Nephron progenitor cell (in vitro differentiated cells): ENCODE measurements at regions not wholly inside any gene's neighbourhood (a gene's known extent, or its start where the extent isn't known, plus 50 kb on each side); places are given as distances from the start of the nearest gene placed in this dataset.
"Not testable (repeated sequence)": the region's sequence is repeated elsewhere in the genome, so short reads cannot be mapped to it uniquely, and the experiment has no call there.

ENCODE experiments used
- DNase-seq: peaks from one replicate; pipeline ENCODE4 v3.0.0; 2021
- H3K27ac Mint-ChIP-seq: 2 replicates; pipeline ENCODE4 v1.8.0; 2021; ENCODE audit warnings: mild to moderate bottlenecking, moderate library complexity, mixed read lengths
- H3K27me3 Mint-ChIP-seq: 2 replicates; pipeline ENCODE4 v1.8.0; 2021; ENCODE audit warnings: mild to moderate bottlenecking, low read depth, mixed read lengths; ENCODE audit not compliant: poor library complexity
- H3K36me3 Mint-ChIP-seq: 2 replicates; pipeline ENCODE4 v1.8.0; 2021; ENCODE audit warnings: low read depth, mixed read lengths
- H3K4me1 Mint-ChIP-seq: 2 replicates; pipeline ENCODE4 v1.8.0; 2021; ENCODE audit warnings: mixed read lengths
- H3K4me3 Mint-ChIP-seq: 2 replicates; pipeline ENCODE4 v1.8.0; 2021; ENCODE audit warnings: mild to moderate bottlenecking, moderate library complexity, mixed read lengths
- H3K9me3 Mint-ChIP-seq: 2 replicates; pipeline ENCODE4 v1.8.0; 2021; ENCODE audit warnings: mild to moderate bottlenecking, moderate library complexity, mixed read lengths
- CTCF ChIP-seq: fragments of 200-600 bp; sonication (generic); IDR thresholded peaks from 2 replicates; pipeline ENCODE4 v1.5.0; 2021; ENCODE audit warnings: antibody characterized with exemption

- no peak overlapping the region for H3K27ac Mint-ChIP-seq
- no peaks in the 10 kb centered on the region for H3K36me3 Mint-ChIP-seq
- peaks cover 3% of the 10 kb centered on the region for H3K27me3 Mint-ChIP-seq
- TF ChIP-seq CTCF: no peak
- no peak for DNase-seq
- H3K4me3 Mint-ChIP-seq: no peak overlapping the region
- H3K9me3 Mint-ChIP-seq: no peaks in the 10 kb centered on the region
- no peaks in the 10 kb centered on the region for H3K4me1 Mint-ChIP-seq
Measured at GRCh38 chr11:104776501-104777170, 121.6 kb downstream of the CASP12 start.

GRCh38 chr11:104774578-104774977 is 123.7 kb downstream of the CASP12 start:
- no peak for TF ChIP-seq CTCF
- no peaks in the 10 kb centered on the region for H3K9me3 Mint-ChIP-seq
- H3K4me3 Mint-ChIP-seq: no peak overlapping the region
- no peak for DNase-seq
- no peaks in the 10 kb centered on the region for H3K4me1 Mint-ChIP-seq
- H3K36me3 Mint-ChIP-seq: no peaks in the 10 kb centered on the region
- H3K27me3 Mint-ChIP-seq: peaks cover 5% of the 10 kb centered on the region
- H3K27ac Mint-ChIP-seq: no peak overlapping the region

GRCh38 chr11:104772806-104773241 is 125.4 kb downstream of the CASP12 start:
- no peak for DNase-seq
- no peaks in the 10 kb centered on the region for H3K36me3 Mint-ChIP-seq
- H3K9me3 Mint-ChIP-seq: no peaks in the 10 kb centered on the region
- no peak overlapping the region for H3K4me3 Mint-ChIP-seq
- H3K27ac Mint-ChIP-seq: no peak overlapping the region
- peaks cover 3% of the 10 kb centered on the region for H3K27me3 Mint-ChIP-seq
- no peaks in the 10 kb centered on the region for H3K4me1 Mint-ChIP-seq
- TF ChIP-seq CTCF: no peak

DNA sequence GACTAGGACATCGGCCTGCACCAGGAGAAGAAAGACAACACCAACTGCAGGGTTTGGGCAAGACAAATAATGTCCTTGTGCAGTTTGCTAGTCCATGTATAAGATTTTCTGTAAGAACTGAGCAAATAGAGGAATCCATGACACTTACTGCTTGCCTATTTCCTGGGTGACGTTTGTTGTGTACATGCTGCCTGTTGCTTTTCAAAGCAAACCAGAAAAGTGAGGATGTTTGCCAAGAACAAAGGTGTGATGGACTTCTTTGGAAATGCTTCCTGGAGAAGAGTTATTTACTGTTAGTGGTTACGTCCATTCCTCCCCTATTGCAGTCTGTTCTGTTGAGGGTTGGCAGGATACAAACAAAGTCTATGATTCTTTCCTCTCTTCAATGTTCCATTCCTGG is 126.5 kb downstream of the CASP12 start:
- Mint-ChIP-seq H3K27ac (no peak overlapping the region), H3K36me3 (no peaks in the 10 kb centered on the region), H3K9me3 (no peaks in the 10 kb centered on the region), H3K27me3 (peaks cover 3% of the 10 kb centered on the region), H3K4me3 (no peak overlapping the region), H3K4me1 (no peaks in the 10 kb centered on the region)
- no peak for DNase-seq
- TF ChIP-seq CTCF: no peak

DNA sequence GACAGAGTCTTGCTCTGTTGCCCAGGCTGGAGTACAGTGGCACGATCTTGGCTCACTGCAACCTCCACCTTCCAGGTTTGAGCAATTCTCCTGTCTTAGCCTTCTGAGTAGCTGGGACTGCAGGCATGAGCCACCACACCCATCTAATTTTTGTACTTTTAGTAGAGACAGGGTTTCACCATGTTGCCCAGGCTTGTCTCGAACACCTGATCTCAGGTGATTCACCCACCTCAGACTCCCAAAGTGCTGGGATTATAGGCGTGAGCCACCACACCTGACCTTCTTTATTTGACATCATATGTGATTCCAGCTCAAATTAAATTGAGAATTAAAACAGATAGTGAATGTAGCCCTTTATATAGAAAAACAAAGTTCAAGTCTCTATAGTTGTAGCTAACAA is 127.2 kb downstream of the CASP12 start:
- not testable (repeated sequence) for DNase-seq, H3K36me3 Mint-ChIP-seq, H3K9me3 Mint-ChIP-seq, H3K27me3 Mint-ChIP-seq, H3K4me3 Mint-ChIP-seq, H3K27ac Mint-ChIP-seq, H3K4me1 Mint-ChIP-seq

GRCh38 chr11:104765401-104766095 is 132.7 kb downstream of the CASP12 start:
- H3K27me3 Mint-ChIP-seq: peaks cover 3% of the 10 kb centered on the region
- no peaks in the 10 kb centered on the region for H3K36me3 Mint-ChIP-seq
- H3K4me1 Mint-ChIP-seq: peaks cover 6% of the 10 kb centered on the region
- no peak overlapping the region for H3K27ac Mint-ChIP-seq
- TF ChIP-seq CTCF: no peak
- H3K9me3 Mint-ChIP-seq: peaks cover under 1% of the 10 kb centered on the region
- no peak for DNase-seq
- no peak overlapping the region for H3K4me3 Mint-ChIP-seq
